HepG2 (cell line): ENCODE measurements at regions not wholly inside any gene's neighbourhood (a gene's known extent, or its start where the extent isn't known, plus 50 kb on each side); places are given as distances from the start of the nearest gene placed in this dataset.

Source experiments
- ATAC-seq: fragments of 200-7000 bp; cut with Tn5 transposase; 3 replicates; pipeline ENCODE4 v1.9.1; 2020; ENCODE audit warnings: mild to moderate bottlenecking, moderate library complexity
- BruUV-seq: library from RNA; stranded (reverse); fragments of 400-500 nt; replicated peaks from 2 replicates; lab custom pipeline; 2021; lab: Mats Ljungman, UMichigan
- CTCF ChIA-PET: fragments of 300-600 bp; formaldehyde crosslinking; extraction: SDS; loops from one replicate; lab custom pipeline; 2021; ENCODE audit warnings: low total read pairs, inconsistent platforms, low intra/inter-chr PET ratio; lab: Yijun Ruan, JAX
- POLR2A ChIA-PET: fragments of 350-600 bp; sonication (Branson Sonifier 250); formaldehyde crosslinking; loops from one replicate; lab custom pipeline; 2020; ENCODE audit warnings: antibody characterized with exemption, inconsistent platforms; lab: Yijun Ruan, JAX
- DNase-seq: peaks from one replicate; pipeline ENCODE4 v3.0.0-alpha.2; 2015; ENCODE audit warnings: low spot score
- FAIRE-seq: peaks from 3 replicates; lab custom pipeline; 2011; peaks lifted over from hg19 to GRCh38; lab: Jason Lieb, UNC
- H2AFZ ChIP-seq: one replicate; pipeline ENCODE4 v1.6.1; 2011; ENCODE audit warnings: low read length, inconsistent platforms
- H3K27ac ChIP-seq: fragments of 300-600 bp; 3 replicates; pipeline ENCODE4 v1.8.0; 2011; ENCODE audit warnings: mixed run types, mild to moderate bottlenecking, mixed read lengths, low read length, inconsistent platforms; ENCODE audit not compliant: insufficient read depth; ENCODE audit errors: extremely low read length
- H3K27me3 ChIP-seq, 2 experiments: fragments of 200-600 bp in 1 of 2; 2 replicates in 1 of 2; 3 replicates in 1 of 2; pipeline versions ENCODE4 v1.6.0 to v1.8.0; 2011; ENCODE audit warnings: low read length in 2 of 2, mild to moderate bottlenecking in 2 of 2, moderate library complexity in 2 of 2, inconsistent platforms in 1 of 2; ENCODE audit not compliant: insufficient read depth in 2 of 2, control insufficient read depth in 1 of 2
- H3K36me3 ChIP-seq, 2 experiments: fragments of 200-600 bp in 1 of 2; replicated peaks in 1 of 2; 2 replicates in 1 of 2; 3 replicates in 1 of 2; pipeline versions ENCODE4 v1.5.1 to v1.8.0; 2011; ENCODE audit warnings: low read length in 2 of 2, inconsistent platforms in 1 of 2; ENCODE audit not compliant: insufficient read depth in 2 of 2, control insufficient read depth in 1 of 2
- H3K4me1 ChIP-seq: 2 replicates; pipeline ENCODE4 v1.5.1; 2012; ENCODE audit warnings: low read length, inconsistent platforms; ENCODE audit not compliant: insufficient read depth
- H3K4me2 ChIP-seq: 2 replicates; pipeline ENCODE4 v1.6.0; 2011; ENCODE audit warnings: low read depth, low read length, inconsistent platforms
- H3K4me3 ChIP-seq, 3 experiments: fragments of 200-600 bp in 1 of 3; sonication (generic), shearing (Covaris generic) in 1 of 3; replicated peaks in 1 of 3; 2 replicates each; pipeline ENCODE4 v1.5.1; 2011 to 2016; ENCODE audit warnings: low read length in 3 of 3, inconsistent platforms in 2 of 3, low read depth in 2 of 3, mild to moderate bottlenecking in 2 of 3, control low read depth in 1 of 3, mixed read lengths in 1 of 3; ENCODE audit not compliant: insufficient read depth in 1 of 3
- H3K79me2 ChIP-seq: one replicate; pipeline ENCODE4 v1.6.1; 2011; ENCODE audit warnings: low read length, inconsistent platforms; ENCODE audit not compliant: insufficient read depth
- H3K9ac ChIP-seq: 2 replicates; pipeline ENCODE4 v1.6.0; 2011; ENCODE audit warnings: mild to moderate bottlenecking, low read depth, low read length, inconsistent platforms; ENCODE audit not compliant: insufficient read depth
- H3K9me3 ChIP-seq: 2 replicates; pipeline ENCODE4 v1.5.1; 2012; ENCODE audit warnings: mild to moderate bottlenecking, low read length
- H4K20me1 ChIP-seq: 2 replicates; pipeline ENCODE4 v1.6.0; 2011; ENCODE audit warnings: inconsistent platforms, mild to moderate bottlenecking, low read length, moderate library complexity; ENCODE audit not compliant: insufficient read depth
- EED ChIP-seq: sonication (generic); formaldehyde crosslinking; IDR thresholded peaks from 2 replicates; pipeline ENCODE4 v1.5.0; 2020; ENCODE audit warnings: mild to moderate bottlenecking, missing genetic modification reagents
- HDAC2 ChIP-seq: sonication (generic); formaldehyde crosslinking; IDR thresholded peaks from 2 replicates; pipeline ENCODE4 v1.4.0; 2020; ENCODE audit warnings: missing genetic modification reagents
- KDM5B ChIP-seq: sonication (generic); formaldehyde crosslinking; IDR thresholded peaks from 2 replicates; pipeline ENCODE4 v1.4.0; 2020; ENCODE audit warnings: missing genetic modification reagents, mild to moderate bottlenecking, borderline replicate concordance
- POLR2A ChIP-seq, 2 experiments: IDR thresholded peaks; 2 replicates each; pipeline ENCODE4 v1.6.1; 2011; ENCODE audit warnings: low read depth in 2 of 2, low read length in 2 of 2, mild to moderate bottlenecking in 1 of 2, moderate library complexity in 1 of 2; ENCODE audit not compliant: insufficient read depth in 1 of 2
- RFX5 ChIP-seq: IDR thresholded peaks from 2 replicates; pipeline ENCODE4 v1.6.1; 2011; ENCODE audit warnings: low read depth, low read length, improper control_type of control experiment
- SRF ChIP-seq: IDR thresholded peaks from 2 replicates; pipeline ENCODE4 v1.6.1; 2011; ENCODE audit warnings: mild to moderate bottlenecking, low read depth, low read length, moderate library complexity
- ZNF713 ChIP-seq: sonication (generic); formaldehyde crosslinking; IDR thresholded peaks from 2 replicates; pipeline ENCODE4 v1.4.0; 2020; ENCODE audit warnings: mild to moderate bottlenecking, missing genetic modification reagents
- WGBS: methylation state at CpG from one replicate; pipeline ENCODE4 v1.1.6; 2017; ENCODE audit warnings: low lambda C conversion rate; 5-methylcytosine and 5-hydroxymethylcytosine counted together
- in situ Hi-C: cut with HindIII; loops from 2 replicates; pipeline ENCODE4 v1.10.0; 2017; ENCODE audit warnings: low pct_unique_long_range_greater_than_20kb; ENCODE audit not compliant: extremely low pct_ligation_motif_present
- intact Hi-C: fragments of 100-400 bp; cut with micrococcal nuclease; formaldehyde crosslinking; loops from one replicate; pipeline ENCODE4 v1.10.0; 2022; ENCODE audit not compliant: unreplicated experiment
- TF ChIP-seq, protein P1 (sequence below), 2 experiments: sonication (generic) in 1 of 2; formaldehyde crosslinking in 1 of 2; IDR thresholded peaks; 2 replicates each; pipeline versions ENCODE4 v1.5.1 to v1.6.1; 2011 to 2020; ENCODE audit warnings: borderline replicate concordance in 1 of 2, low read depth in 1 of 2, low read length in 1 of 2, mild to moderate bottlenecking in 1 of 2, missing genetic modification reagents in 1 of 2, moderate library complexity in 1 of 2
- TF ChIP-seq, protein P2 (sequence below): sonication (generic); formaldehyde crosslinking; IDR thresholded peaks from 2 replicates; pipeline ENCODE4 v1.5.0; 2020; ENCODE audit warnings: mild to moderate bottlenecking, missing genetic modification reagents, moderate library complexity
- TF ChIP-seq, protein P3 (sequence below): sonication (generic); formaldehyde crosslinking; IDR thresholded peaks from 2 replicates; pipeline ENCODE4 v1.8.1; 2023; ENCODE audit warnings: missing genetic modification reagents, mild to moderate bottlenecking, borderline replicate concordance

DNA sequence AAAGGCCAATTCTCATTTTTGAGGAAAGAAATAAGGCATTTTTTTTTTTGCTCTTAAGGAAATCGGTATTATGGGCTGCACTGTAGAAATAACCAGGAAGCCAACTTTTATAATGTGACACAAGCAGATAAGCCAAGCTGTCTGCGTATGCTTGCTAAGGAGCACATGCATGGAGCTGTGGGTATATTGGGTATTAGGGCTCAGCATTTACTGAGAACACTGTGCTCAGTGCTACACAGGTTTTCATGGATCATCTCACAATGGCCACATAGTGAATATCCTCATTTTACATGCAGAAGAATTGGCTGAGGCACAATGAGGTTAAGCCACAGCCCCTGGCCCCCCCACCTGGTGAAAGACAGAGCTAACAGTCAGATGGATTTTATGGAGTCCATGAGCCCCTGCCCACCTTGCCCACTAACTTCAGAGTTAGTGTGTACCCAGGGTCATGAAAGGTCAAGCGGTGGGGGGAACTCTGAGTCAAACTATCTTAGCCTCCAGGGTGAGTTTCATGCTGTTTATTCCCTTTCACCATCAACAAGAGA lies 204.8 kb downstream of the SPATA31A6 start (continued):
- TF ChIP-seq, protein P1, sequence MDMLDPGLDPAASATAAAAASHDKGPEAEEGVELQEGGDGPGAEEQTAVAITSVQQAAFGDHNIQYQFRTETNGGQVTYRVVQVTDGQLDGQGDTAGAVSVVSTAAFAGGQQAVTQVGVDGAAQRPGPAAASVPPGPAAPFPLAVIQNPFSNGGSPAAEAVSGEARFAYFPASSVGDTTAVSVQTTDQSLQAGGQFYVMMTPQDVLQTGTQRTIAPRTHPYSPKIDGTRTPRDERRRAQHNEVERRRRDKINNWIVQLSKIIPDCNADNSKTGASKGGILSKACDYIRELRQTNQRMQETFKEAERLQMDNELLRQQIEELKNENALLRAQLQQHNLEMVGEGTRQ (IDR thresholded peaks at IDR 0.05; ENCODE audit: low read depth, low read length): no peak
- TF ChIP-seq, protein P1 (CRISPR knock-in tag; IDR thresholded peaks at IDR 0.05; ENCODE audit: borderline replicate concordance): no peak
- TF ChIP-seq RFX5: no peak
- TF ChIP-seq KDM5B (CRISPR knock-in tag): no peak
- TF ChIP-seq POLR2A (IDR thresholded peaks at IDR 0.05; ENCODE audit: insufficient read depth in 1 of 2, low read depth in 2 of 2, low read length in 2 of 2): no peak
- TF ChIP-seq, protein P2, sequence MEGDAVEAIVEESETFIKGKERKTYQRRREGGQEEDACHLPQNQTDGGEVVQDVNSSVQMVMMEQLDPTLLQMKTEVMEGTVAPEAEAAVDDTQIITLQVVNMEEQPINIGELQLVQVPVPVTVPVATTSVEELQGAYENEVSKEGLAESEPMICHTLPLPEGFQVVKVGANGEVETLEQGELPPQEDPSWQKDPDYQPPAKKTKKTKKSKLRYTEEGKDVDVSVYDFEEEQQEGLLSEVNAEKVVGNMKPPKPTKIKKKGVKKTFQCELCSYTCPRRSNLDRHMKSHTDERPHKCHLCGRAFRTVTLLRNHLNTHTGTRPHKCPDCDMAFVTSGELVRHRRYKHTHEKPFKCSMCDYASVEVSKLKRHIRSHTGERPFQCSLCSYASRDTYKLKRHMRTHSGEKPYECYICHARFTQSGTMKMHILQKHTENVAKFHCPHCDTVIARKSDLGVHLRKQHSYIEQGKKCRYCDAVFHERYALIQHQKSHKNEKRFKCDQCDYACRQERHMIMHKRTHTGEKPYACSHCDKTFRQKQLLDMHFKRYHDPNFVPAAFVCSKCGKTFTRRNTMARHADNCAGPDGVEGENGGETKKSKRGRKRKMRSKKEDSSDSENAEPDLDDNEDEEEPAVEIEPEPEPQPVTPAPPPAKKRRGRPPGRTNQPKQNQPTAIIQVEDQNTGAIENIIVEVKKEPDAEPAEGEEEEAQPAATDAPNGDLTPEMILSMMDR (CRISPR knock-in tag): no peak
- TF ChIP-seq ZNF713 (CRISPR knock-in tag): no peak
- TF ChIP-seq, protein P3, sequence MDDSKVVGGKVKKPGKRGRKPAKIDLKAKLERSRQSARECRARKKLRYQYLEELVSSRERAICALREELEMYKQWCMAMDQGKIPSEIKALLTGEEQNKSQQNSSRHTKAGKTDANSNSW: no peak

DNA sequence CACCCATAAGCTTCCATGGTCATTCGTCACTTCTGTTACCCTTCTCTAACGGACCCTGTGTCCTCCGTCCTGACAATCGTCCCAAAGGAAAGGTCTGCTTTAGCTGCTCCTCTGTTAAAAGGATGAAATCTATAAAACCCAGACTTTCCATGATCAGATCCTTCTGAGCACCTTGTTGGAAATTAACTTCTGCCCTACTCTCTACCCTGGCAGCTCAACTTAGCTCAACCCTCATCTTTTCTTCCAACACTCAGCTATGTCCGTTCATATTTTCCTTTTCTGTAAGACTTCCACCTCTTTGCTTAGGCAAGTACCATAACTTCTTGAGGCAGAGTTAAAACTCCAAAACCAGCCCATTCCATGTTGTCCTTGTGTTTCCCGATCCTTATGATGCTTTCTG lies 205.4 kb downstream of the SPATA31A6 start:
- no TSS peak for BruUV-seq
- Histone ChIP-seq H3K4me1 (no peaks in the 10 kb centered on the region), H3K4me3 (no peak overlapping the region), H3K9me3 (no peaks in the 10 kb centered on the region), H3K27me3 (no peaks in the 10 kb centered on the region), H3K27ac (no peak overlapping the region), H3K4me2 (no peak overlapping the region), H3K9ac (no peak overlapping the region), H2AFZ (no peak overlapping the region), H4K20me1 (no peaks in the 10 kb centered on the region), H3K79me2 (no peaks in the 10 kb centered on the region), H3K36me3 (no peaks in the 10 kb centered on the region)
- intact Hi-C loops: no loop called here
- 13% methylated on average over 6 of the region's 6 CpGs for WGBS
- in situ Hi-C loops: no loop called here
- POLR2A ChIA-PET: no interaction called here
- no peak for TF ChIP-seq EED
- TF ChIP-seq HDAC2 (CRISPR knock-in tag): no peak
- TF ChIP-seq SRF: no peak
- CTCF ChIA-PET: no interaction called here
- no peak for FAIRE-seq
- ATAC-seq: no peak; the same call in 2 of the 3 replicates
- no peak for DNase-seq
